ENCODE measurements at regions not wholly inside any gene's neighbourhood (a gene's known extent, or its start where the extent isn't known, plus 50 kb on each side); places are given as distances from the start of the nearest gene placed in this dataset.

- TF ChIP-seq JUND (IDR thresholded peaks at IDR 0.05) = no peak
- no peak for TF ChIP-seq MAX (IDR thresholded peaks at IDR 0.05; ENCODE audit: low read depth)
- TF ChIP-seq RXRA (IDR thresholded peaks at IDR 0.05; ENCODE audit: borderline replicate concordance, low read depth) = no peak
- TF ChIP-seq RAD21 (IDR thresholded peaks at IDR 0.05; ENCODE audit: low read length) = no peak
- no peak for TF ChIP-seq EZH2phosphoT487 (IDR thresholded peaks at IDR 0.05; ENCODE audit: borderline replicate concordance, low read depth)
- no peak for TF ChIP-seq NRF1 (IDR thresholded peaks at IDR 0.05; ENCODE audit: low read depth, low read length)
- no peak for TF ChIP-seq CHD2 (IDR thresholded peaks at IDR 0.05; ENCODE audit: low read length, partially characterized antibody)
- no peak for TF ChIP-seq CTCF (IDR thresholded peaks at IDR 0.05)
- TF ChIP-seq TCF12 (IDR thresholded peaks at IDR 0.05) = no peak
- no peak for TF ChIP-seq USF1 (IDR thresholded peaks at IDR 0.05; ENCODE audit: borderline replicate concordance, low read depth)
- TF ChIP-seq NFIC (IDR thresholded peaks at IDR 0.05; ENCODE audit: borderline replicate concordance) = no peak
- no peak for TF ChIP-seq PBX3 (IDR thresholded peaks at IDR 0.05)
Observed at GRCh38 chr2:16359961-16360360, 305.7 kb downstream of the CYRIA start (continued).

- no peak for DNase-seq
- Histone ChIP-seq H3K9me3 (peaks cover 4% of the 10 kb centered on the region; the same call in 1 of the 2 replicates), H3K4me3 (ENCODE audit: low read depth in 2 of 2, low read length in 1 of 2) (no peak overlapping the region), H3K27ac (ENCODE audit: low read depth in 2 of 2, low read length in 1 of 2) (no peak overlapping the region), H3K4me2 (no peak overlapping the region), H3F3A (replicated peaks; ENCODE audit: insufficient read depth) (no peaks in the 10 kb centered on the region), H3K36me3 (replicated peaks in 1 of 2; ENCODE audit: control insufficient read depth in 1 of 2, insufficient read depth in 2 of 2, low read length in 1 of 2) (peaks cover 0 to 3% of the 10 kb centered on the region in 2 experiments), H3K9me2 (no peaks in the 10 kb centered on the region), H3K4me1 (ENCODE audit: control insufficient read depth in 1 of 2, insufficient read depth in 2 of 2, low read depth in 1 of 2, low read length in 1 of 2) (no peaks in the 10 kb centered on the region), H3K79me2 (ENCODE audit: insufficient read depth) (no peaks in the 10 kb centered on the region), H4K20me1 (ENCODE audit: insufficient read depth) (no peaks in the 10 kb centered on the region), H2AFZ (ENCODE audit: low read depth) (no peak overlapping the region), H3K27me3 (ENCODE audit: insufficient read depth) (no peaks in the 10 kb centered on the region), H3K9ac (no peak overlapping the region)
- TF ChIP-seq PBX3 (IDR thresholded peaks at IDR 0.05) = no peak
- no peak for TF ChIP-seq JUND (IDR thresholded peaks at IDR 0.05)
- TF ChIP-seq CHD2 (IDR thresholded peaks at IDR 0.05; ENCODE audit: low read length, partially characterized antibody) = no peak
- no peak for TF ChIP-seq POLR2AphosphoS5 (IDR thresholded peaks at IDR 0.05; ENCODE audit: low read depth, low read length)
- ChIA-PET CTCF (interaction anchor here (0.7 to 1.5 kb wide), 3 partner anchors 11 to 224 kb away, joined by 3 to 4 read pairs (median 3); no protein-coding TSS in a partner anchor), POLR2A (no interaction called here)
- WGBS (ENCODE audit: low lambda C conversion rate) = 22% methylated on average over 1 of the region's 1 CpG
Observed at GRCh38 chr2:16357188-16357587, 308.4 kb downstream of the CYRIA start.
